ENCODE measurements at regions not wholly inside any gene's neighbourhood (a gene's known extent, or its start where the extent isn't known, plus 50 kb on each side); places are given as distances from the start of the nearest gene placed in this dataset.

DNA sequence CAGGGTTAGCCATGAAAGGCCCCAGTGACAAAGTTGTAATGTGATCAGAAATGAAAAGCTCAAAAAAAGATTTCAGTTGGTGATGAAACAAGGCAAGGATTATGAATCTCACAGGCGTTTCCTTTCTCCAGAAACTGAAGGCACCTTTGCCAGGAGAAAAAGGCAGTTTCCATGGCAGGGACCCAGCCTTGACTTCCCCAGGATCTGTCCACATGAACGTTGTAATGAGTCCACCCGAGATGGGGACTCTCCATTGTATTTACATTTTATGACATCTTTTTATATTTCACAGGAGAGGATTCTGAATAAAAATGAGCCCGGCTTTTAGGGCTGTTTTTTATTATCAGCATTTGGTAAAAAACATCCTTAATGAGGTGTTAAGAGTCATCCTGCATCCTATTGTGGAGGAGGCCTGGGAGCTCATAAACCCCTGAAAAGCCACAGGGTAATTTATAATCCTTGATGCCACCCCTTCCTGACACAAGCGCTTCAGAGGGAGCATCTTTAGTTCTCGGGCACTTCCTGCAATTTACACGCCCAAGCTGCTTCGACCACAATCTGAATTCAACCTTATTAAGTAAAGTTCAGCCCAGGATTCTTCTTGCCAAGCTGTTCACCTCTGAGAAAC lies 74.1 kb upstream of the SALL4 start:
- DNase-seq (ENCODE audit: low spot score), result no peak

DNA sequence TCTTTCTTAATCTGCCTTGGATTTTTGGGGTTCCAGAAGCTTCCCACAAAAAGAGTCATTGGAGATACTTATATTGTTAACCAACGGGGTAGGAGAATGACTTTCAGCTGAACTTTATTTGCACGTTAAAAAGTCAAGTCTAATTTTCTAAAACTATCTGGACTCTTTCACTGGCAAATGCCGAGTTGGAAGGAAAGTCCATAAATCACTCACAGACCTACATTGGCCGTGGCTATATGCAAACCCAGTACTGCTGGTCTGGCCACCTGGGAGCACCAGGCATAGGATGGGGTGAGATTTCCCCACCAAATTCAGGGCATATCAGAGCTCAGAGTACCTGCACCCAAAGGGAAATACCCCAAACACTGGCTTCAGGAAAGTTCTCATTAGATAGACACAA lies 71.3 kb upstream of the SALL4 start:
- DNase-seq (ENCODE audit: low spot score), result no peak

DNA sequence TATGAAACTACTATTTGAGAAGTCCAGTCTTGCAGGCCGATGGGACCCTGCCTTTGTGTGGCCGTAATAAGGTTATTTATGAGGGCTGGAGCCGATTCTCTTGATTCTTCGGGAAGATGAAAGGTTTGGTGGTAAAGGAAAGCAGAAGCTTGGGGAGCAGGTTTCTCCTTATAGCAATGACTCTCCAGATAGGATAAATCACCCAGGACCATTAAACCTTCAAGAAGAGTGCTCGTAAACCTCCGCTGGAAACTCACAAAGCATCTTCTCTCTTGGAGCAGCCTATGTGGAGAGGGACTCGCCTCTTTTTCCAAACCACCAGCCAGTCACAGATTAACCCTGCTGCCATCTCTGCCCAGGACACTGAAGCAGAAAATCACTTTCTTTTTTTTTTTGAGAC lies 69.6 kb upstream of the SALL4 start:
- no peak for DNase-seq (ENCODE audit: low spot score)

DNA sequence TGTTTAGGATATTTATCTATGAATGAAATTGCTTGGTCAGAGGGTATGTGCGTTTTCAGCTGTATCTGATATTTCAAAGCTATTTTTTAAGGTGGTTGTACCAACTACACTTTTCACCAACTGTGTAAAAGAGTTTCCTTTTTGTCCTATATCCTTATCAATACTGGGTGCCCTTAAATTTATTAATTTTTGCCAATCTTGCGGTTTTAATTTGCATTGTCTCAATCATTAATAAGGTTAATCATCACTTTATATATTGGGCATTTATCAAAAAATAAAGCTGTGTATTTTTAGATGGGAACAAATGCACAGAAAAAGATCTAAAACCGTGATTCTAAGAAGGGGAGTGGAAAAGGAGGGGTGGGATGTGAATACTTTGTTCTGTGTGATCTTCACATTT lies 66.7 kb upstream of the SALL4 start:
- DNase-seq (ENCODE audit: low spot score), result no peak

DNA sequence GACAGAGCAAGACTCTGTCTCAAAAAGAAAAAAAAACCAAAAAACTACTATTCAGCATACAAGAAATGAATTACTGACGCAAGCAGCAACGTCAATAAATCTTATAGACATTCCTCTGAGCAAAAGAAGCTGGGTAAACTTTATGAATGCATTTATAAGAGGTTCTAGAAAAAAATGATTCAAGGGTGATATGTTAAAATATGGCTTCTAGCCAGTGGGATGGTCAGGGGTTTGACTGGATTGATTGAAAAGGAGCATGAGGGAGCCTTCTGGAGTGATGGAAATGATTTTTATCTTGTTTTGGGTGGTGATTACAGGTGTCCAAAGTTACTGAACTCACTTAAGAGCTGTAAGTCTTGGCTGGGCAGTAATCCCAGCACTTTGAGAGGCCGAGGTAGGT lies 64.9 kb upstream of the SALL4 start:
- DNase-seq (ENCODE audit: low spot score), result no peak

DNA sequence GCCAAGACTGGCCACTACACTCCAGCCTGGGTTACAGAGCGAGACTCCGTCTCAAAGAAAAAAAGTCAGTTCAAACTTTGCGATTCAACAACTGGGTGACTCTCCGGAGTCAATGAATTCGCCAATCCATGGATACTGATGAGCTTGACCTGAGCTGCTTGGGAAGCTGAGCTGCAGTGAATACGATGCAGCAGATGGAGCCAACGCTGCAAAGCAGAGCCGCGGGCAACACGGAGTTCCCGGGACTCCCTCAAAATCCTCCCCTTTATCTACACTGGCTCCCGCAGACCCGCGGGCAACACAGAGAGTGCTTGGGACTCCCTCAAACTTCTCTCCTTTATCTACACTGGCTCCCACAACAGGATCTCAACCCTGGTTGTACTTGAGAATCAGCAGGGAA lies 62.6 kb upstream of the SALL4 start:
- DNase-seq (ENCODE audit: low spot score), result no peak

DNA sequence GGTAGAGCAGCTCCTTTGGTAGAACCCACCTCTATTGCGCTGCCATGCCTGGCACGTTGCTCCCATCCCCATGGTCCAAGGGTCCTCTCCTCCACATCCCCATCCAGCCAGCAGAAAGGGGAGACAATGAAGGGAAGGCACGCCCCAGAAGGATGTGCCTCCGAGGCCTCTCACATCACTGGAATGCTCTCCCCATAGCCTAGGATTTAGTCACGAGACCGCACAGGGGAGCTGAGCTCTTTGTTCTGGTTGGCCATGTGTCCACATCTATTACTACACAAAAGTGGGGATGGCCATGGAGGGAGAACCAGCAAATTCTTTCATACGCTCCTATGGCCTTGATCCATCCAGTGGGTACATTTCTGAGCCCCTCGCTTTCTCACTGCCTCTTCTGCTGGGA lies 60.5 kb upstream of the SALL4 start:
- peak; percentile 57 for DNase-seq (ENCODE audit: low spot score)

DNA sequence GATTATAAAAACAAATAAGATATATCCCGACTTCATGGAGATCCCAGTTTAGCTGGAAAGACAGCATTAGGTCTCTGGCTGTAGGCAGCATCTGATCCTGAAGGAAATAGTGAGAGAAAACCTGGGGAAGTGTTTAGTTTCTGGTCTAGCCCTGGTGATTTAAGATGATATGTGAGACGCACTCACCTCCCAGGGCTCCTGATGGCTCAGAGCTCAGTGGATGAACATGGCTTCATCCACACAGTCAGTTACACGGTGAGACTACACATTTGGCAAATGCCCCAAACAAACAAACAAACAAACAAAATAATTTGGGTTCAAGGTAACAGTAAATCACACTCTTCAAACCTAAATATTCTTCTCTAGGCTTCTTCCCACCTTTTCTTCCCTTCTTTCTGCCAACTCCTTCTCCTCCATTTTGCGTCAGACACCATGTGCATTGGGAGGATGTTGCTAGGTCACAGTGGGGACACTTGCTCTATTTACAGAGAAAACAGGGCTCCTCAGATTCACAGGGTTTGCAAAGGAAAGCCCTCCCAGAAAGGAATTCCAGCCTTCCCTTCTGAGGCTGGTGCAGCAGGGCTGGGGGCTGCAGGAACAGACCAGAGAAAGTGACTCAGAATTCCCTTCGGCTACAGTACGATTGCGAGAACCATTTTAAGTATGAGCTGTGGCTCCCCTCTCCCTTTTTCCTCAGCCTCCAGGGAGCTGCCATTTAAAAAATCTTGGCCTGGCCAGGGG lies 59.6 kb upstream of the SALL4 start:
- DNase-seq (ENCODE audit: low spot score), result no peak

DNA sequence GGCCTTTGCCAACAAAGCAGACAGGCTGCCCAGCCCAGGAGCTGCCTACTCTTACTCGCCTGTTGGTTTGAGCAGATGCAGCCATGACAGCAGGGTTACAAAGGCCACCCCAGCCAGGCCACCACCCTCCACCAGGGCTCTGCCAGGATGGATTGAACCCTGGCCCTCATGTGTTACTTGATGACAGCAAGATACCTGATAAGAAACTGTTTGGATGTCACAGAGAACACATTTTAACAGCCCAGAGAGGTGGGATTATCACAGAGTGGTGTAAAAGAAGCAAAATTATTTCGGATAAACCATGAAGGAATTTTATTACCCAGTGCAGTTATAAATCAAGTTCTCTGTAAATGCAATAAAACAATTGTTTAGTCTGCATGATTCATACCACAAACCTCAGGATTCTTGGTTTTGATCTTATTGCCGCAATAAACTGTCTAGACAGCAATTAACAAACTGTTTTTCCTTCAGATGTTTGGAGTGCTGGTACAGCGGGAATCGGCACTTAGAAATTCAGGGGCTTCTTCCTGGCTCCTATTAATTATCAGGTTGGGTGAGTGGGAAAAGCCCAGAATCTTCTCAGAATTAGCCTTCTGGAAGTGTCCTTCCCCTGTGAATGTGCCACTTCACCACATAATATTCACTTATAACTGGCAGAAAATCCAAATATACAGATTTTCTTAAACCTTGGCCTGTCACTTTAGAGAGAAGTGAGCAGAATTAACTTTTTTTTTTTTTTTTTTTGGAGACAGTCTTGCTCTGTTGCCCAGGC lies 58.0 kb upstream of the SALL4 start:
- DNase-seq (ENCODE audit: low spot score), result peak; percentile 83

DNA sequence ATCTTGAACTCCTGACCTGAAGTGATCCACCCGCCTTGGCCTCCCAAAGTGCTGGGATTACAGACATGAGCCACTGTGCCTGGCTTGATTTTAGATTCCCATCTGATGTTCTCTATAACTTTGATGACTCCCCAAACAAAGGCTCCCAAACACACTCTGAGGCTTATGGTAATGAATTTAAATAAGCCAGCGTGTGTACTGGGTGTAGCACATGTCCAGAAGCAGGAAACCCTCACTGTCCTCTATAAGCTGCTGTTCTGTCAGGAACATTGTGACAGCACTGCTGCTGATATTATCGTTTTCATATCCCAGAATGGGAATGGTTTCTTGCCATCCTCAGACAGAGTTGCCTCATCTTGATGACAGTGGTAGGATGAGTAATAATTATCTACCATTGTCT lies 54.1 kb upstream of the SALL4 start:
- DNase-seq (ENCODE audit: low spot score), result peak; percentile 38

DNA sequence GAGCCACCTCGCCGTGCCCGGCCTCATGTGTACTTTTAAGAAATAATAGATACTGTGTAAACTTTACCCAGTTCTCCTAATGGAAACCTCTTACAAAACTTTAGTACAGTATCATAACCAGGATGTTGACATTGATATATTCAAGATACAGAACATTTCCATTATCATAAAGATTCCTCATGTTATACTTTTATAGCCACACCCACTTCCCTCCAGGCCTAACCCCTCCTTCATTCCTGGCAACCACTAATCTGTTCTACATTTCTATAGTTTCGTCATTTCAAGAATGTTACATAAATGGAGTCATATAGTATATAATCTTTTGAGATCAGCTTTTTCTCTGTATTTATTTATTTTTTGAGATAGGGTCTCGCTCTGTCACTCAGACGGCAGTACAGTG lies 52.6 kb upstream of the SALL4 start:
- no peak for DNase-seq (ENCODE audit: low spot score)

Measured in GM03348 (cell line).